Kidney epithelial cell (primary cell): ENCODE measurements at regions not wholly inside any gene's neighbourhood (a gene's known extent, or its start where the extent isn't known, plus 50 kb on each side); places are given as distances from the start of the nearest gene placed in this dataset.

Source experiments
- DNase-seq: peaks from one replicate; pipeline ENCODE4 v3.0.0-alpha.2; 2010; ENCODE audit warnings: low read depth
- H3K27me3 ChIP-seq: 2 replicates; pipeline ENCODE4 v1.6.0; 2011; ENCODE audit warnings: low read length; ENCODE audit not compliant: control insufficient read depth, insufficient read depth
- H3K36me3 ChIP-seq: 2 replicates; pipeline ENCODE4 v1.5.1; 2011; ENCODE audit warnings: low read length; ENCODE audit not compliant: control insufficient read depth, insufficient read depth
- H3K4me3 ChIP-seq: 2 replicates; pipeline ENCODE4 v1.5.1; 2011; ENCODE audit warnings: low read depth, mild to moderate bottlenecking, control low read depth, low read length
- TF ChIP-seq, protein P1 (sequence below): IDR thresholded peaks from 2 replicates; pipeline ENCODE4 v1.5.1; 2011; ENCODE audit warnings: mild to moderate bottlenecking, moderate library complexity, low read length, control low read depth, inconsistent platforms; ENCODE audit not compliant: insufficient read depth, poor library complexity, severe bottlenecking

DNA sequence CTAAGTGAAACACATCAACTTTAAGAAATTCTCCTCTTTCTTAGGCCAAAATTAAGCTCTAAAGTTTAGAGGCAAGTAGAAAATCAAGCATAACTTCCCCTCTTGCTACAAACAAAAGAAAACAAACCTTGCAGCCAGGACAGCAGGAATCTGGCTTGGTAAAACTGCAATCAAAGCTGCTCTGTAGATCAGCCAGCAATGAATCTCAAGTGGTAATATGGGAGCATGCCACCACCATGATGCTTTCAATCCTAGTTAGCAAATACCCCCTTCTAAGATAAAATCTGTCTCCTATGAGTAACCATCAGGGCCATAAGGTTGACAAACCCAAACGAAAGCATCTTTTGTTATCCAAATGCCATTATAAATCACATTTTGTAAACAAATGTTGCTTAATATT is 208.3 kb upstream of the PLSCR5 start:
- TF ChIP-seq, protein P1, sequence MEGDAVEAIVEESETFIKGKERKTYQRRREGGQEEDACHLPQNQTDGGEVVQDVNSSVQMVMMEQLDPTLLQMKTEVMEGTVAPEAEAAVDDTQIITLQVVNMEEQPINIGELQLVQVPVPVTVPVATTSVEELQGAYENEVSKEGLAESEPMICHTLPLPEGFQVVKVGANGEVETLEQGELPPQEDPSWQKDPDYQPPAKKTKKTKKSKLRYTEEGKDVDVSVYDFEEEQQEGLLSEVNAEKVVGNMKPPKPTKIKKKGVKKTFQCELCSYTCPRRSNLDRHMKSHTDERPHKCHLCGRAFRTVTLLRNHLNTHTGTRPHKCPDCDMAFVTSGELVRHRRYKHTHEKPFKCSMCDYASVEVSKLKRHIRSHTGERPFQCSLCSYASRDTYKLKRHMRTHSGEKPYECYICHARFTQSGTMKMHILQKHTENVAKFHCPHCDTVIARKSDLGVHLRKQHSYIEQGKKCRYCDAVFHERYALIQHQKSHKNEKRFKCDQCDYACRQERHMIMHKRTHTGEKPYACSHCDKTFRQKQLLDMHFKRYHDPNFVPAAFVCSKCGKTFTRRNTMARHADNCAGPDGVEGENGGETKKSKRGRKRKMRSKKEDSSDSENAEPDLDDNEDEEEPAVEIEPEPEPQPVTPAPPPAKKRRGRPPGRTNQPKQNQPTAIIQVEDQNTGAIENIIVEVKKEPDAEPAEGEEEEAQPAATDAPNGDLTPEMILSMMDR = no peak
- no peaks in the 10 kb centered on the region for H3K36me3 ChIP-seq
- H3K4me3 ChIP-seq = no peak overlapping the region
- no peaks in the 10 kb centered on the region for H3K27me3 ChIP-seq
- no peak for DNase-seq

DNA sequence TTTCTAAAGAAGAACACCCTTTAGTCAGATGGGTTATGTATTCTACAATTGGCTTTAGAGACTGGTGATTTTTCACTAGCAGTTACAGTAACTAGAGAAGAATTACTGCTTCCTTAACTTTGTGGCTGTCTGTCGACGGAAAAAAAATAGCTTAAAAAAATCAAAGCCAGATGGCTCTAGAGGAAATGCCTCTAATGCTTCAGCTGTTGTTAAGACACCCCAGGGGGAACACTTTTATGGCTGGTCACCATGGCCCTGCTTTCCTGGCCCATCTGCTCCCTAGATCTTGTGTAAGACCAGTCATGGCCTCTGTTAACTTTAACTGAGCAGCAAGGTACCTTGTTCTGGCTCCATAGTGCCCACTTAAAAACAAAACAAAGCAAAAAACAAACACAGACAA is 198.6 kb upstream of the PLSCR5 start:
- TF ChIP-seq, protein P1 = no peak
- Histone ChIP-seq H3K36me3 (no peaks in the 10 kb centered on the region), H3K27me3 (no peaks in the 10 kb centered on the region), H3K4me3 (no peak overlapping the region)
- no peak for DNase-seq

DNA sequence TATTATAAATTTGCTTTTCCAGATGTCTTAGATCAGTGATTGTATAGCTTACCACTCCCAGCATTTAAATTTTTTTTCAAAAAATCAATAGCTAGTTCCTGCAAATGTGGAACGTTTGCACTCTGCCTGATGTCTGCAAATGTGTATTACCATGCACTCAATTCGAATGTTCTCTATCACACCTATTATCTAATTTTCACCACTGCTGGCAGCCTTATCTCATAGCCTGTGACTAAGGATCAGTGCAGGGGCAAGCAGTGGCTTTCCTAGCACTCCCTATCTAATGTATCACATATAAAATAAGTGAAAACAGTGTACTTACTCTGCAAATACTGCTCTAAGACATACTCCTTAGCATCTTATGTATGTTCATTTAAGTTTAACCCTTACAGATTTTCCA is 196.3 kb upstream of the PLSCR5 start:
- TF ChIP-seq, protein P1 = no peak
- H3K4me3 ChIP-seq = no peak overlapping the region
- no peaks in the 10 kb centered on the region for H3K27me3 ChIP-seq
- no peak for DNase-seq
- no peaks in the 10 kb centered on the region for H3K36me3 ChIP-seq

DNA sequence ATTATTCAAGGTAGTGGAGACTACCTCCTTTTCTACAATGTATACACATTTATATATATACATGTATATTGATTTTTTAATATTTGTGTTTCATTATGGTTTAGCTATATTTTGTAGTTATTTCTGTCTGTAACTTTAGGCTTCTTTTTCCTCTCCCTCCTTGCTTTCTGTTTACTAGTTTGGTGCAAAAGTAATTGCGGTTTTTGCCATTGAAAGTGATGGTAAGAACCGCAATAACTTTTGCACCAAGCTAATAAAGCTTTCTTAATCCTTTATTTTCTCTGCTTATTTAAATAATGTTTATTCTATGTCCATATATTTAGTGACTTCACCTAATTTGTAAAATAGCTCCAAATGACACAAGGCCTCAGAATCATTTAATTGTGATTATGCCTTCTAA is 195.3 kb upstream of the PLSCR5 start:
- no peak overlapping the region for H3K4me3 ChIP-seq
- DNase-seq = no peak
- TF ChIP-seq, protein P1 = no peak
- no peaks in the 10 kb centered on the region for H3K27me3 ChIP-seq
- H3K36me3 ChIP-seq = no peaks in the 10 kb centered on the region

DNA sequence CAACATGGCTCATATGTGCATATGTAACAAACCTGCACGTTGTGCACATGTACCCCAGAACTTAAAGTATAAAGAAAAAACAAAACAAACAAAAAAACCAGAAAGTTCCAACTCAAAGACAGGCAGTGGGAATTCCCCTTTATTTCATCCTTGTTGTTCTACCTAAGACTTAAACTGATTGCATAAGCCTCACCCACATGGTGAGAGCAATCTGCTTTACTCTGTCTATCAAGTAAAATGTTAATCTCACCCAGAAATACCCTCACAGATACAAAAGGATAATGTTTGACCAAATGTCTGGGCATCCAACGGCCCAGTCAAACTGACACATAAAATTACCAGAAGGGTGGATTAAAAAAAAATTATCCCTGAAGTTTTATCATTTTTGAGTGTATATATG is 190.9 kb upstream of the PLSCR5 start:
- Histone ChIP-seq H3K36me3 (no peaks in the 10 kb centered on the region), H3K4me3 (no peak overlapping the region), H3K27me3 (no peaks in the 10 kb centered on the region)
- DNase-seq = no peak
- TF ChIP-seq, protein P1 = no peak

DNA sequence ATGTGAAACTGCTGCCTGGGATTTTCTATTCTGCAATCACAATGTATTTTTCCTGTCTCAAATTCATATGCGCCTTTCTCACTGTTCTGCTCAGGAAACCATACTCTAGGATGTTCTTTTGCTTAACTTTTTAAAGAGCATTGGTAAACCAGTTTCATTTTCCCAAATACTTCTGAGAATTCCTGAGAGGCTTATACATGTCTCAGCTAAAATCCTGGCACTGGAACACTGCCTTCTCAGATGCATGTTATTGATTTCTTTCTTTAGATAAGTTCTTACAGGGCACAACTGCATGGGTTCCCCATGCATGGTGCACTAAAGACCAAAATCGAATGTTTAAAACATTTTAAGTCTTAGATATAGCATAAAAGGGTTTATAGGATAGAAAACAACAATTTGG is 178.3 kb upstream of the PLSCR5 start:
- TF ChIP-seq, protein P1 = no peak
- DNase-seq = no peak
- Histone ChIP-seq H3K27me3 (no peaks in the 10 kb centered on the region), H3K36me3 (no peaks in the 10 kb centered on the region), H3K4me3 (no peak overlapping the region)
